Karpas-422 (cell line): ENCODE measurements at regions not wholly inside any gene's neighbourhood (a gene's known extent, or its start where the extent isn't known, plus 50 kb on each side); places are given as distances from the start of the nearest gene placed in this dataset.
A peak's percentile ranks its signal among the peaks of the same experiment; 100 is the strongest.

Experiments
- DNase-seq: peaks from one replicate; pipeline ENCODE4 v3.0.0-alpha.2; 2015
- H2AFZ ChIP-seq: fragments of 200-600 bp; sonication (generic); 2 replicates; pipeline ENCODE4 v1.6.1; 2014; ENCODE audit warnings: antibody characterized with exemption, low read length, mixed read lengths
- H3K27ac ChIP-seq: fragments of 200-600 bp; sonication (generic); 2 replicates; pipeline ENCODE4 v1.5.1; 2014; ENCODE audit warnings: mild to moderate bottlenecking, low read length, moderate library complexity
- H3K27me3 ChIP-seq: fragments of 200-600 bp; sonication (generic); 2 replicates; pipeline ENCODE4 v1.6.1; 2014; ENCODE audit warnings: low read length, mixed read lengths
- H3K36me3 ChIP-seq: fragments of 200-600 bp; sonication (generic); 2 replicates; pipeline ENCODE4 v1.6.1; 2014; ENCODE audit warnings: low read length, mixed read lengths; ENCODE audit not compliant: insufficient read depth
- H3K4me1 ChIP-seq: fragments of 200-600 bp; sonication (generic); 2 replicates; pipeline ENCODE4 v1.6.1; 2014; ENCODE audit warnings: mild to moderate bottlenecking, low read length, mixed read lengths
- H3K4me2 ChIP-seq: fragments of 200-600 bp; sonication (generic); 2 replicates; pipeline ENCODE4 v1.6.1; 2014; ENCODE audit warnings: low read length, low read depth, mild to moderate bottlenecking; ENCODE audit not compliant: poor library complexity, severe bottlenecking
- H3K4me3 ChIP-seq: fragments of 200-600 bp; sonication (generic); 2 replicates; pipeline ENCODE4 v1.5.1; 2014; ENCODE audit warnings: mild to moderate bottlenecking, antibody characterized with exemption, low read length, mixed read lengths
- H3K79me2 ChIP-seq: fragments of 200-600 bp; sonication (generic); 2 replicates; pipeline ENCODE4 v1.6.1; 2014; ENCODE audit warnings: mild to moderate bottlenecking, low read length, mixed read lengths
- H3K9ac ChIP-seq: fragments of 200-600 bp; sonication (generic); 2 replicates; pipeline ENCODE4 v1.6.0; 2014; ENCODE audit warnings: low read length
- H3K9me2 ChIP-seq: fragments of 200-600 bp; sonication (generic), shearing (Covaris generic); replicated peaks from 2 replicates; pipeline ENCODE4 v1.6.0; 2014; ENCODE audit warnings: mild to moderate bottlenecking, low read length, moderate library complexity; ENCODE audit not compliant: insufficient read depth
- H3K9me3 ChIP-seq: fragments of 300-700, 200-600 bp; sonication (generic); 2 replicates; pipeline ENCODE4 v1.6.1; 2014; ENCODE audit warnings: low read length, mixed read lengths
- H4K20me1 ChIP-seq: fragments of 200-600 bp; sonication (generic); 2 replicates; pipeline ENCODE4 v1.6.1; 2014; ENCODE audit warnings: mild to moderate bottlenecking, antibody characterized with exemption, low read length, low read depth; ENCODE audit not compliant: insufficient read depth

- no peak overlapping the region for H3K4me2 ChIP-seq
- peaks cover 28% of the 10 kb centered on the region for H3K4me1 ChIP-seq
- DNase-seq, result no peak
- H3K9me3 ChIP-seq, result no peaks in the 10 kb centered on the region
- no peak overlapping the region for H3K27ac ChIP-seq
- no peaks in the 10 kb centered on the region for H3K79me2 ChIP-seq
- no peaks in the 10 kb centered on the region for H3K9me2 ChIP-seq
- H3K36me3 ChIP-seq, result no peaks in the 10 kb centered on the region
- no peak overlapping the region for H2AFZ ChIP-seq
- H3K9ac ChIP-seq, result no peak overlapping the region
- H3K27me3 ChIP-seq, result no peaks in the 10 kb centered on the region
- H4K20me1 ChIP-seq, result no peaks in the 10 kb centered on the region
- no peak overlapping the region for H3K4me3 ChIP-seq
Observed at GRCh38 chr18:42179542-42180121, 224.6 kb downstream of the PIK3C3 start.

DNA sequence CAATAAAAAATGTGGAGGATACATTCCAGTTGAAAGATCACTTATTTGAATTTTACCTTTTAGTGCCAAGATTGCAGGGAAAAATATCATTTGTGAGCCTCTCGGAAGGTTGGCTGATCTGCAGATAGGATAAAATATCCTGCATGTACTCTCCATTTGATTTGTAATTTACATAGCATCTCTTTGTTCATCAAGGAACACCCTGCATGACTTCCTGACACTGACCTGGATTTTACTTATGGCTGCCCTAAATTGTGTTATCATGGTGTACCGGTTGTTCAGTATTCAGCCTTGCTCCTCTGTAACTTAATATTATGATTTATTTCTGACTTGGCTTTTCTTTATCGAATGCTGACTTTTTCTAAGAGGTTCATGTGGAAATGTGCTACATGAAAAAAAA, 226.4 kb downstream of the PIK3C3 start:
- no peak overlapping the region for H3K27ac ChIP-seq
- no peaks in the 10 kb centered on the region for H3K79me2 ChIP-seq
- DNase-seq, result no peak
- no peaks in the 10 kb centered on the region for H4K20me1 ChIP-seq
- H3K9me3 ChIP-seq, result no peaks in the 10 kb centered on the region
- H3K4me2 ChIP-seq, result no peak overlapping the region
- no peaks in the 10 kb centered on the region for H3K9me2 ChIP-seq
- no peak overlapping the region for H3K4me3 ChIP-seq
- no peak overlapping the region for H3K9ac ChIP-seq
- no peak overlapping the region for H2AFZ ChIP-seq
- H3K27me3 ChIP-seq, result no peaks in the 10 kb centered on the region
- H3K36me3 ChIP-seq, result no peaks in the 10 kb centered on the region
- H3K4me1 ChIP-seq, result peaks cover 40% of the 10 kb centered on the region

DNA sequence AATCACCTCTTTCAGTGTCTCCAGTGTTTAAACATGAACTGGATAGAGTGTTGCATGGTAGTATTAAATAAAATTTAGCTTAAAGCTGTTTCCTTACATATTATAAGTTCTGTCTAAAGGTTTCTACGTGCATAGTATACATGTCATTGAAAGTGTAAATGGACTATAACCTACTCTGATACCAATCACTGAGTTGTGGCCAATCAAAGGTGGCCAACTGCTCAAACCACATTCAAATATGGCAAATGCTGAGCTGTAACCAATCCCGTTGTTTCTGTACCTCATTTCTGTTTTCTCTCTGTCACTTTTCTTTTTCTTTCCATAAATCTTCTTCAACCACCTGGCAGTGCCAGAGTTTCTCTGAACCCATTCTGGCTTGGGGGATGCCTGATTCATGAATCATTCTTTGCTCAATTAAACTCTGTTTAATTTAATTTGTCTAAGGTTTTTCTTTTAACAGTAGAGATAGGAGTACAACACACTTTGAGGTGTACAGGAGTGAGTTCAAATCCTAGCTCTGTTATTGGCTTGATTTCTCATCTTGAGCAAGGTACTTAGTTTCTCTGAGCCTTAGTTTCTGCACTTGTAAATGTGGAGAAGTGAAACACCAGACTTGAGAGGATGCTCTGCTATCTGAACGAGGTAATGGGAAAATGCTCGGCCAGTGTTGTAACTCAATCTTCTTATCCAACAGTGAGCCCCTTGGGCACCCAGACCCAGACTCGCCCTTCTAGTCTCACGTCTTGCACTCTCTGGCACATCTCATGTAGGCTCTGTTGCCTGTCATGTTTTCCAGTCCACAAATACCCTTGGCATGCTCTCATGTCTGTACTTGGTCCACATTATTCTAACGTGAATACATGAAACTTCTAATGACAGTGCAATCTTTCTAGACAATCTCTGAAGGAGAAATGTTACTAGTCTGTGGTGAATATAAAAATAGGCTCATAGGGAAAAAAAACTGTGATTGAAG, 228.0 kb downstream of the PIK3C3 start:
- H3K4me2 ChIP-seq, result no peak overlapping the region
- no peaks in the 10 kb centered on the region for H3K9me2 ChIP-seq
- no peaks in the 10 kb centered on the region for H3K9me3 ChIP-seq
- no peaks in the 10 kb centered on the region for H3K27me3 ChIP-seq
- H3K9ac ChIP-seq, result no peak overlapping the region
- H3K27ac ChIP-seq, result no peak overlapping the region
- H3K79me2 ChIP-seq, result no peaks in the 10 kb centered on the region
- H3K4me1 ChIP-seq, result peaks cover 48% of the 10 kb centered on the region
- H4K20me1 ChIP-seq, result no peaks in the 10 kb centered on the region
- no peak overlapping the region for H3K4me3 ChIP-seq
- H3K36me3 ChIP-seq, result no peaks in the 10 kb centered on the region
- DNase-seq, result no peak
- H2AFZ ChIP-seq, result no peak overlapping the region

- no peaks in the 10 kb centered on the region for H3K9me3 ChIP-seq
- no peaks in the 10 kb centered on the region for H3K36me3 ChIP-seq
- peaks cover 55% of the 10 kb centered on the region for H3K4me1 ChIP-seq
- no peak overlapping the region for H3K9ac ChIP-seq
- H3K4me3 ChIP-seq, result no peak overlapping the region
- no peak overlapping the region for H2AFZ ChIP-seq
- no peak for DNase-seq
- no peaks in the 10 kb centered on the region for H3K27me3 ChIP-seq
- no peaks in the 10 kb centered on the region for H3K9me2 ChIP-seq
- H3K27ac ChIP-seq, result no peak overlapping the region
- no peaks in the 10 kb centered on the region for H3K79me2 ChIP-seq
- H3K4me2 ChIP-seq, result no peak overlapping the region
- no peaks in the 10 kb centered on the region for H4K20me1 ChIP-seq
Observed at GRCh38 chr18:42183746-42184145, 228.7 kb downstream of the PIK3C3 start.

DNA sequence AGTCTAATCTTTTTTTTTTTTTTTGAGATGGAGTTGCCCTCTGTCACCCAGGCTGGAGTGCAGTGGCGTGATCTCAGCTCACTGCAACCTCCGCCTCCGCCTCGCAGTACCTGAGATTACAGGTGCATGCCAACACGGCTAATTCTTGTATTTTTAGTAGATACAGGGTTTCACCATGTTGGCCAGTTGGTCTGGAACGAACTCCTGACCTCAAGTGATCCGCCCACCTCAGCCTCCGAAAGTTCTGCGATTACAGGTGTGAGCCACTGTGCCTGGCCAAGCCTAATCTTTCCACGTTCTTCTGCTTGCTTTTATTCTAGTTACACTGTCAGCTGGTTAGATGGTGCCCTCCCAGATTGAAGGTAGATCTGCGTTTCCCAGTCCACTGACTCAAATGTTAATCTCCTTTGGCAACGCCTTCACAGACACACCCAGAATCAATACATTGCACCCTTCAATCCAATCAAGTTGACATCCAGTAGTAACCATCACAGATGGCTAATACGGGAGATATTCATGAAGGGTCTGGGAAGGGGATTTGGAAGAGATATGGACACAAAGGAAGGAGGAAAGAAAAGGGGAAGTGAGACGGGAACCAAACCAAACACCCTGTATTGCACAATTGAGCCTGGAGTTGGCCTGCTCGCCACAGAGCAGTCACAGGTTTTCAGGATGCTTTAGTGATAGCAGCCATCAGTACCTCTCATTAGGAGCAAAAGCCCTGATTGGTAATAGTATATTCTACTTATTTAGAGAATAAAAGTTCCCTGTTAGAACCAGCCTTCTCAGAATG, 229.8 kb downstream of the PIK3C3 start:
- Histone ChIP-seq H3K27ac (no peak overlapping the region), H3K9me3 (no peaks in the 10 kb centered on the region; the same call in 1 of the 2 replicates), H4K20me1 (no peaks in the 10 kb centered on the region), H3K36me3 (no peaks in the 10 kb centered on the region), H3K27me3 (no peaks in the 10 kb centered on the region), H3K9ac (no peak overlapping the region), H2AFZ (no peak overlapping the region), H3K4me3 (no peak overlapping the region), H3K4me2 (no peak overlapping the region), H3K4me1 (peaks cover 64% of the 10 kb centered on the region), H3K9me2 (no peaks in the 10 kb centered on the region), H3K79me2 (no peaks in the 10 kb centered on the region)
- no peak for DNase-seq

DNA sequence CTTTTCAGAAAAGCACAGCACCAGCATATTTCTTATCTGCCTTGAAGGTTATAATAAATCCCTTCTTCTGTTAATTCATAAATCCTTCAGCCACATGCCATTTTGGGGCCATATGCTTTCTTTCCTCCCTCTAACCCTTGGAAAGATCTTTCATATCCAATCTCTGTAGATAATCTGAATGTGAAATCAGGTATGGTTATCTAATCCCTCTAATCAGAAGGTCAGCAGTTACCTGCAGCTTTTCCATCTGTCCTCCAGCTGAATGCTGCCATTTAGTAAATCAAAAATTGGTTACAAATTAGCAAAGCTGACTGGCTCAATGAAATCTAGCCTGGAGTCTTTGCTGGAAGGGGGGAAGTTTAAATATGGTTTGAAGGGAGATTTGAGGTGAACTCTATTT, 230.5 kb downstream of the PIK3C3 start:
- no peaks in the 10 kb centered on the region; the same call in 1 of the 2 replicates for H3K9me3 ChIP-seq
- H3K4me3 ChIP-seq, result no peak overlapping the region
- H3K4me1 ChIP-seq, result peaks cover 64% of the 10 kb centered on the region
- no peaks in the 10 kb centered on the region for H3K9me2 ChIP-seq
- no peaks in the 10 kb centered on the region for H3K36me3 ChIP-seq
- H3K27me3 ChIP-seq, result no peaks in the 10 kb centered on the region
- H2AFZ ChIP-seq, result no peak overlapping the region
- no peak overlapping the region for H3K4me2 ChIP-seq
- H3K79me2 ChIP-seq, result no peaks in the 10 kb centered on the region
- H3K9ac ChIP-seq, result no peak overlapping the region
- no peak for DNase-seq
- H4K20me1 ChIP-seq, result no peaks in the 10 kb centered on the region
- H3K27ac ChIP-seq, result no peak overlapping the region

GRCh38 chr18:42187611-42188380, 232.8 kb downstream of the PIK3C3 start:
- no peaks in the 10 kb centered on the region for H3K36me3 ChIP-seq
- peak; percentile 90 for DNase-seq
- no peaks in the 10 kb centered on the region; the same call in 1 of the 2 replicates for H3K9me3 ChIP-seq
- peaks cover 54% of the 10 kb centered on the region for H3K4me1 ChIP-seq
- H3K9me2 ChIP-seq, result no peaks in the 10 kb centered on the region
- H3K4me2 ChIP-seq, result peak overlapping the region; percentile 78
- peak overlapping the region; percentile 100 for H3K27ac ChIP-seq
- H3K27me3 ChIP-seq, result no peaks in the 10 kb centered on the region
- H2AFZ ChIP-seq, result no peak overlapping the region
- H3K79me2 ChIP-seq, result no peaks in the 10 kb centered on the region
- H3K4me3 ChIP-seq, result peak overlapping the region; percentile 61
- no peaks in the 10 kb centered on the region for H4K20me1 ChIP-seq
- H3K9ac ChIP-seq, result peak overlapping the region; percentile 74
